HepG2 (cell line): ENCODE measurements at regions not wholly inside any gene's neighbourhood (a gene's known extent, or its start where the extent isn't known, plus 50 kb on each side); places are given as distances from the start of the nearest gene placed in this dataset.

Experiments used
- CHCHD3 ChIP-seq: sonication (generic); formaldehyde crosslinking; IDR thresholded peaks from 2 replicates; pipeline ENCODE4 v1.8.0; 2022; ENCODE audit warnings: mild to moderate bottlenecking, missing genetic modification reagents, moderate library complexity
- E2F2 ChIP-seq: sonication (generic); formaldehyde crosslinking; IDR thresholded peaks from 2 replicates; pipeline ENCODE4 v1.4.0; 2020; ENCODE audit warnings: missing genetic modification reagents, borderline replicate concordance
- ELK4 ChIP-seq: sonication (generic); formaldehyde crosslinking; IDR thresholded peaks from 2 replicates; pipeline ENCODE4 v1.9.0; 2021; ENCODE audit warnings: missing genetic modification reagents, borderline replicate concordance
- LCORL ChIP-seq, 2 experiments: fragments of 450-650 bp in 1 of 2; sonication (generic) in 1 of 2; formaldehyde crosslinking in 1 of 2; IDR thresholded peaks; 2 replicates each; pipeline versions ENCODE4 v1.5.0 to v1.6.1; 2017 to 2020; ENCODE audit warnings: antibody characterized with exemption in 1 of 2, missing genetic modification reagents in 1 of 2
- NFE2L1 ChIP-seq: sonication (generic); formaldehyde crosslinking; IDR thresholded peaks from 2 replicates; pipeline ENCODE4 v1.4.0; 2020; ENCODE audit warnings: missing genetic modification reagents, mild to moderate bottlenecking, borderline replicate concordance
- PTBP1 ChIP-seq: fragments of 200-400 bp; formaldehyde crosslinking; IDR thresholded peaks from 2 replicates; pipeline ENCODE4 v1.6.1; 2018; ENCODE audit warnings: low read length, low read depth; ENCODE audit not compliant: poor library complexity, severe bottlenecking
- RFX3 ChIP-seq: IDR thresholded peaks from 2 replicates; pipeline ENCODE4 v1.6.1; 2016; ENCODE audit warnings: missing biosample characterization, missing genetic modification reagents
- ZFP36 ChIP-seq: fragments of 150-350 bp; IDR thresholded peaks from 2 replicates; pipeline ENCODE4 v1.6.1; 2018; ENCODE audit warnings: borderline replicate concordance, low read length, low read depth; ENCODE audit not compliant: partially characterized antibody
- ZNF513 ChIP-seq: sonication (generic); formaldehyde crosslinking; conservative IDR thresholded peaks from 2 replicates; pipeline ENCODE4 v1.5.0; 2020; ENCODE audit warnings: missing genetic modification reagents
- TF ChIP-seq, protein P1 (sequence below): IDR thresholded peaks from 2 replicates; pipeline ENCODE4 v1.6.1; 2016; ENCODE audit warnings: missing compliant biosample characterization, missing genetic modification reagents, borderline replicate concordance

DNA sequence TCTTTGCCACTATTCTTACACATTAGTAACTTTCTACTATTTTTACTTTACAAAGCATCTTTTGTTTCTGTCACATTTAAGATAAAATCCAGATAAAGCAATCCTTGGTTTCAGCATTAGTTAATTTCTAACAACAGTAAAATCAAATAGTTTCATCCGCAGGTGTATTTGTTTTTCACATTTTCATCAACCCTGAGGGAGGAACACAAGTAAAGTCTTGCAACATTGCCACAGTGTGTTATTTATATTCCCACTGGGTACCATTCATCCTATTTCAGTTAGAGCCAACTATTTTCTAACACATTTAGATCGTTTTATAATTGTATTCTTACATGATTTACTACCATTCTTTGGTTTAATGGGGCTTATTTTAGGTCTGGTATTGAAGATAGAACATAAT lies 908.7 kb upstream of the CITED2 start (continued):
- TF ChIP-seq ZNF513 (CRISPR knock-in tag) (no peak), PTBP1 (no peak), RFX3 (CRISPR knock-in tag) (no peak), E2F2 (no peak), LCORL (IDR thresholded peaks at IDR 0.05) (no peak), LCORL (CRISPR knock-in tag; IDR thresholded peaks at IDR 0.05) (no peak), CHCHD3 (CRISPR knock-in tag) (no peak), ZFP36 (no peak), ELK4 (no peak), NFE2L1 (CRISPR knock-in tag) (no peak)
- TF ChIP-seq, protein P1, sequence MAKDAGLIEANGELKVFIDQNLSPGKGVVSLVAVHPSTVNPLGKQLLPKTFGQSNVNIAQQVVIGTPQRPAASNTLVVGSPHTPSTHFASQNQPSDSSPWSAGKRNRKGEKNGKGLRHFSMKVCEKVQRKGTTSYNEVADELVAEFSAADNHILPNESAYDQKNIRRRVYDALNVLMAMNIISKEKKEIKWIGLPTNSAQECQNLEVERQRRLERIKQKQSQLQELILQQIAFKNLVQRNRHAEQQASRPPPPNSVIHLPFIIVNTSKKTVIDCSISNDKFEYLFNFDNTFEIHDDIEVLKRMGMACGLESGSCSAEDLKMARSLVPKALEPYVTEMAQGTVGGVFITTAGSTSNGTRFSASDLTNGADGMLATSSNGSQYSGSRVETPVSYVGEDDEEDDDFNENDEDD: no peak
